Prostate gland (tissue), 2 donors: ENCODE measurements at regions not wholly inside any gene's neighbourhood (a gene's known extent, or its start where the extent isn't known, plus 50 kb on each side); places are given as distances from the start of the nearest gene placed in this dataset.

ENCODE experiments used
- DNase-seq: peaks from one replicate; pipeline ENCODE4 v3.0.0-alpha.2; 2019; ENCODE audit warnings: low spot score
- H3K27ac ChIP-seq, 2 donors: fragments of 200-600 bp; sonication (generic); 2 replicates each; pipeline ENCODE4 v1.5.1; 2017 to 2019
- H3K27me3 ChIP-seq: fragments of 200-600 bp; sonication (generic); replicated peaks from 2 replicates; pipeline ENCODE4 v1.5.1; 2019; ENCODE audit not compliant: insufficient read depth
- H3K36me3 ChIP-seq, 2 donors: fragments of 200-600 bp; sonication (generic); 1 replicate in 1 of 2; 2 replicates in 1 of 2; pipeline versions ENCODE4 v1.5.1 to v1.8.1; 2017 to 2019
- H3K4me1 ChIP-seq: fragments of 200-600 bp; sonication (generic); replicated peaks from 2 replicates; pipeline ENCODE4 v1.5.1; 2019
- H3K4me3 ChIP-seq, 2 donors: fragments of 200-600 bp; sonication (generic); 2 replicates each; pipeline ENCODE4 v1.5.1; 2017 to 2019
- H3K9me3 ChIP-seq: fragments of 200-600 bp; sonication (generic); 2 replicates; pipeline ENCODE4 v1.5.1; 2017
- CTCF ChIP-seq, 4 experiments: fragments of 200-600 bp in 2 of 4; fragments of 450-650 bp in 2 of 4; sonication (generic) in 2 of 4; IDR thresholded peaks; 1 replicate in 3 of 4; 2 replicates in 1 of 4; pipeline ENCODE4 v1.5.1; 2016 to 2019; ENCODE audit warnings: antibody characterized with exemption in 4 of 4, mild to moderate bottlenecking in 2 of 4, moderate library complexity in 2 of 4
- POLR2A ChIP-seq: fragments of 450-650 bp; IDR thresholded peaks from one replicate; pipeline ENCODE4 v1.6.1; 2016; ENCODE audit warnings: antibody characterized with exemption, mild to moderate bottlenecking
- POLR2AphosphoS5 ChIP-seq: sonication (generic); formaldehyde crosslinking; IDR thresholded peaks from one replicate; pipeline ENCODE4 v1.6.1; 2017; ENCODE audit warnings: antibody characterized with exemption
- WGBS: methylation state at CpG from one replicate; pipeline ENCODE4 v1.1.5; 2018; 5-methylcytosine and 5-hydroxymethylcytosine counted together
- intact Hi-C: fragments of 100-400 bp; cut with DNase I; formaldehyde crosslinking; loops from one replicate; pipeline ENCODE4 v1.14.2; 2022

GRCh38 chr10:133017203-133017601 lies 70.5 kb upstream of the ADGRA1 start:
- H3K36me3 ChIP-seq, result no peaks in the 10 kb centered on the region
- no peaks in the 10 kb centered on the region for H3K27me3 ChIP-seq
- no peak for DNase-seq
- H3K4me1 ChIP-seq, result no peaks in the 10 kb centered on the region
- no peak overlapping the region for H3K4me3 ChIP-seq
- 86% methylated on average over 22 of the region's 27 CpGs for WGBS
- intact Hi-C loops, result no loop called here
- TF ChIP-seq POLR2A, result no peak
- TF ChIP-seq CTCF (IDR thresholded peaks at IDR 0.05), result no peak
- no peaks in the 10 kb centered on the region for H3K9me3 ChIP-seq
- H3K27ac ChIP-seq, result no peak overlapping the region

GRCh38 chr10:133016493-133017202 lies 71.1 kb upstream of the ADGRA1 start:
- Histone ChIP-seq H3K27ac (no peak overlapping the region), H3K4me1 (no peaks in the 10 kb centered on the region), H3K36me3 (no peaks in the 10 kb centered on the region), H3K4me3 (no peak overlapping the region), H3K27me3 (no peaks in the 10 kb centered on the region), H3K9me3 (no peaks in the 10 kb centered on the region)
- TF ChIP-seq CTCF (IDR thresholded peaks at IDR 0.05) (no peak), POLR2A (no peak), POLR2AphosphoS5 (no peak)
- intact Hi-C loops, result no loop called here
- DNase-seq, result no peak
- WGBS, result 93% methylated on average over 45 of the region's 45 CpGs

- DNase-seq, result no peak
- WGBS, result 90% methylated on average over 32 of the region's 34 CpGs
- Histone ChIP-seq H3K27ac (no peak overlapping the region), H3K36me3 (no peaks in the 10 kb centered on the region), H3K4me3 (no peak overlapping the region), H3K27me3 (no peaks in the 10 kb centered on the region), H3K9me3 (no peaks in the 10 kb centered on the region), H3K4me1 (no peaks in the 10 kb centered on the region)
- TF ChIP-seq CTCF (IDR thresholded peaks at IDR 0.05) (no peak), POLR2AphosphoS5 (no peak), POLR2A (no peak)
- intact Hi-C loops, result no loop called here
Measured at GRCh38 chr10:133015816-133016462, 71.8 kb upstream of the ADGRA1 start.

- no peaks in the 10 kb centered on the region for H3K27me3 ChIP-seq
- DNase-seq, result no peak
- no peak for TF ChIP-seq POLR2AphosphoS5
- TF ChIP-seq POLR2A, result no peak
- TF ChIP-seq CTCF (IDR thresholded peaks at IDR 0.05), result no peak
- no peak overlapping the region for H3K27ac ChIP-seq
- H3K4me3 ChIP-seq, result no peak overlapping the region
- 82% methylated on average over 18 of the region's 18 CpGs for WGBS
- no peaks in the 10 kb centered on the region for H3K4me1 ChIP-seq
- no peaks in the 10 kb centered on the region for H3K9me3 ChIP-seq
- intact Hi-C loops, result no loop called here
- no peaks in the 10 kb centered on the region for H3K36me3 ChIP-seq
Measured at GRCh38 chr10:133015321-133015720, 72.4 kb upstream of the ADGRA1 start.
